ENCODE measurements at regions not wholly inside any gene's neighbourhood (a gene's known extent, or its start where the extent isn't known, plus 50 kb on each side); places are given as distances from the start of the nearest gene placed in this dataset.

GRCh38 chr2:38502107-38502506 lies 100.6 kb downstream of the HNRNPLL start:
- TF ChIP-seq ETV6 (conservative IDR thresholded peaks at IDR 0.05 in 1 of 2, IDR thresholded peaks at IDR 0.05 in 1 of 2; ENCODE audit: borderline replicate concordance in 1 of 2, low read depth in 1 of 2) (no peak), CTCF (IDR thresholded peaks at IDR 0.05 in 2 of 3, conservative IDR thresholded peaks at IDR 0.05 in 1 of 3; ENCODE audit: control insufficient read depth in 2 of 3, extremely low read depth in 1 of 3, insufficient read depth in 1 of 3, low read depth in 3 of 3, low read length in 3 of 3) (no peak)
